NCI-H2196 treated with DMSO at 0.1 percent for 48 hours (cell line): ENCODE measurements at regions not wholly inside any gene's neighbourhood (a gene's known extent, or its start where the extent isn't known, plus 50 kb on each side); places are given as distances from the start of the nearest gene placed in this dataset.

Source experiments
- DNase-seq: peaks from one replicate; lab custom pipeline; 2025; ENCODE audit not compliant: unreplicated experiment; lab: John Stamatoyannopoulos, UW

DNA sequence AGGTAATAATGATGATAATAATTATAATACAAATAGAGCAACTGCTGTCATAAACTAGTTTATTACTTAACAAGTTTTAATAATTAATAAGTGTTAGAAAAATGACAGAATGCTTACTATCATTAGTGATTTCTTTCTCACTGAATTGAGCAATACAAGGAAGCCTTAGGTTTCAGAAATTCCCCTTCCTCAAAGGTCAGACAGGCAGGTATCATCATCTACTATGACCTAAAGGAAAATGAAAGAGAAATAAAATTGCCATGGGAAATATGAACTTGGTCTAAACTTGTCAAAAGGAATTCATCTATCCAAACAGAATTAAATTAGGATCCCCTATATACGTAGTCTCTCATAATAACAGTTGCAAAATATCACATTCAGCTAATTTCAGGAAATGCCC is 56.3 kb upstream of the SLC7A11 start:
- no peak for DNase-seq

DNA sequence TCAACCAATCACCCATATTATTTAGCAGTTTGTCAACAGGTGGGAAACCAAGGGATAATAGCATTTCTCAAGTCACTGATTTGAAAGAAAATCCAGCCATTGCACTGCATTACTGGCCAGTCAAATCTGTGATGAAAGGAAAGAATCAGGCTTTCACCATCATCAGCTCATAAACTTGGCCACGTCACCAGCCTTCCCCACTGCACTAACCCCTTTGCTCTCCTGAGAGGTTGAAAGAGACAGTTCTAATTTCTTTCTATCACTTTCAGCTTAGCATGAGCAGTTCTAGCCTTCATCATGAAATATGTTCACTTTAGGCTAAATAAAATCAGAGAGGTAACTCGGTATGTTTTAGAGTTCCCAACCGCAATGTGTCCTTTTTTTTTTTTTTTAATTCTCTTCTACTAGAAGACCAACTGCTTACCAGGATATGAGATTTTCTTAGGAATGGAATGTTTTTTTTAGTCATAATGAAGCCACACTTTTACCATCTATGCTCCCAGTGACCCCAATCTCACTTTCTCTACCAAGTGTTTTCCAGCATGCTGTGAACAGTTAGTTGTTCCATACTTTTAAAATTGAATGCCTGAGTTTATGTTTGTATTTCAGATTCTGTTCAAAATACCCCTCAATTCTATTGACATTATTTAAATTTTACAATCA is 55.7 kb upstream of the SLC7A11 start:
- no peak for DNase-seq

DNA sequence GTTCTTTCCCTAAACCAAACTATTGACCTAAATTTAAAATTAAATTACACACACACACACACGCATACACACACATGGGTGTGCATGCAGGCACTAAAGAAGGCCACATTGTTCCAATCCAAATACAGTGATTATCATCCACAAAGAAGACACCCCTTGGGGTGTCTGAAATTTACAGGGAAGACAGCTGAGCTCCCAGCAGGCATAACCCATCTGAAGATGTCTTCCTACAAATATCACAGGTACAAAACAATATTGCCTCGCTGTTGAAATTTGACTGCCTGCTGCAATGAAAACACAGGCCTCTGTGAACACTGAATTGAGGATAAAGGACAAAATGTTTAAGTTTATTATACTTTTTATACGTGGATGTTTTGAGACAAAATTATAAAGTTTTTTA is 50.2 kb upstream of the SLC7A11 start:
- DNase-seq: no peak
